NCI-H2196 treated with DMSO at 0.1 percent for 48 hours (cell line): ENCODE measurements at regions not wholly inside any gene's neighbourhood (a gene's known extent, or its start where the extent isn't known, plus 50 kb on each side); places are given as distances from the start of the nearest gene placed in this dataset.

Source experiments
- DNase-seq: peaks from one replicate; lab custom pipeline; 2025; ENCODE audit not compliant: unreplicated experiment; lab: John Stamatoyannopoulos, UW

DNA sequence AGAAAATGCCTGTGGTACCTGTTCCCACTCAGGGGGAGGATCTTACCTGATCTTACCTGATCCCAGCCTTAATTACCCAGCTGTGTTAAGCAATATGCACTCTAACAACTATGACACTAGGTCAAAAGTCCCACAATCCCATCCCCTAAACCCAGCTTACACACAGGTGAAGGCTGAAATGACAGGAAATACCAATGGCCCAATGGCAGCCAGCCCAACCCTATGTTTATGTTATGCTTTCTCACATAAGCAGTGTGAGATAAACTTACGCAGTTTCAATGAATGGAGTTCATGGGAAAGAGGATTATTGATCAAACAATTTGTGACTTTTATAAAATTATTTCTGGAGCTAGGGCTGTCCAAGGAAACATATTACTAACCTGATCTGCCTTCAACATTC, 91.9 kb downstream of the GPAM start:
- no peak for DNase-seq

GRCh38 chr10:112092519-112092918, 91.0 kb downstream of the GPAM start:
- no peak for DNase-seq

GRCh38 chr10:112094984-112095383, 88.6 kb downstream of the GPAM start:
- no peak for DNase-seq

DNA sequence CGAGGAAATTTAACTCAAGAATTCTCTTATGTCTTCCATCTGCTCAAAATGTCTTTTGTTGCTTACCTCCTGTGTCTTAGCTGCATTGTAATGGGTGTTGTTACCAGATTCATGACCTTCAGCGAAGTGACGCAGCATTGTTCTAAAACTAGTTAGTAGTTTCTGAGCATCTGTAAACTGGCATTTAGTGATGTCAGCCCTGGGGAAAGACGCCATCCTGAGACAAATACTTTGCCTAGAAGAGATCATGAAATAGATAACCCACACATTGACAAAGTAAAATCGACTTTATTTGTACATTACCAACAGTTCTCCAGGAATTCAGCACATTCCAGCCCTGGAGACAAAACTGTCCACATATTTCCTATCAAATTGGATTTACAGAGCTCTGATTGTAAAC, 87.8 kb downstream of the GPAM start:
- DNase-seq = no peak

- DNase-seq = no peak
These were observed 84.9 kb downstream of the GPAM start for GRCh38 chr10:112098682-112099081.
